ENCODE measurements at regions not wholly inside any gene's neighbourhood (a gene's known extent, or its start where the extent isn't known, plus 50 kb on each side); places are given as distances from the start of the nearest gene placed in this dataset.
A peak's percentile ranks its signal among the peaks of the same experiment; 100 is the strongest.

- no peak for DNase-seq (ENCODE audit: extremely low spot score)
- TF ChIP-seq PKNOX1 (IDR thresholded peaks at IDR 0.05) (no peak), FOXA1 (IDR thresholded peaks at IDR 0.05) (no peak), BHLHE40 (IDR thresholded peaks at IDR 0.05; ENCODE audit: borderline replicate concordance) (no peak), ZNF384 (IDR thresholded peaks at IDR 0.05) (no peak), NFRKB (IDR thresholded peaks at IDR 0.05) (no peak), ELF4 (IDR thresholded peaks at IDR 0.05) (no peak), SP1 (IDR thresholded peaks at IDR 0.05) (no peak), TARDBP (IDR thresholded peaks at IDR 0.05) (no peak), FOXM1 (IDR thresholded peaks at IDR 0.05; ENCODE audit: borderline replicate concordance) (no peak), CTBP1 (IDR thresholded peaks at IDR 0.05; ENCODE audit: borderline replicate concordance) (no peak), SUZ12 (IDR thresholded peaks at IDR 0.05) (no peak), FOXK2 (IDR thresholded peaks at IDR 0.05) (no peak)
- ChIA-PET POLR2A (no interaction called here), CTCF (no interaction called here)
Observed at GRCh38 chr10:108130575-108130974, 966.1 kb upstream of the SORCS1 start.

DNA sequence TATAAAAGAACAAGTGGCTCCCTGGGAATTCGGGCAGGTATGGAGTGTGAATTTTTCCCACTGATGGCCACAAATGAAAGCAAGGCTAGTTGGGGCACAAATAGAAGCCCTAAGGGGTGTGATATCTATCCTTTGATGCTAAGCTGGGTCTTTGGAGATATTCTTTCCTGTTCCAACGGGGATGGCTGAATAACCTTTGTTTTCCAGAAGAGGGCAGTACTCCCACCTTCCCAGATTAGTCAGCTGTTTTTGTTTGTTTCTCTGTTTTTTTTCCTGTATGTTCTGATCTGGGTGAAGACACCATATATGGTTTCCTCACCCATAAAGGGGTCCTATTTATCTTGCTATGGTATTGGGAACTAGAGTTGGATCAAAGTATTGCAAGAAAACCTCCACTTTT lies 947.7 kb upstream of the SORCS1 start:
- TF ChIP-seq CTBP1 (IDR thresholded peaks at IDR 0.05; ENCODE audit: borderline replicate concordance) (no peak), FOXA1 (IDR thresholded peaks at IDR 0.05) (no peak), HDGF (IDR thresholded peaks at IDR 0.05; ENCODE audit: borderline replicate concordance) (no peak), BHLHE40 (IDR thresholded peaks at IDR 0.05; ENCODE audit: borderline replicate concordance) (no peak), FOXM1 (IDR thresholded peaks at IDR 0.05; ENCODE audit: borderline replicate concordance) (no peak), SP1 (IDR thresholded peaks at IDR 0.05) (no peak), ARNT (IDR thresholded peaks at IDR 0.05) (no peak), TARDBP (IDR thresholded peaks at IDR 0.05) (no peak), PKNOX1 (IDR thresholded peaks at IDR 0.05) (no peak), NFRKB (IDR thresholded peaks at IDR 0.05) (no peak)
- ChIA-PET CTCF (no interaction called here), POLR2A (no interaction called here)
- DNase-seq (ENCODE audit: extremely low spot score), result peak; percentile 11

DNA sequence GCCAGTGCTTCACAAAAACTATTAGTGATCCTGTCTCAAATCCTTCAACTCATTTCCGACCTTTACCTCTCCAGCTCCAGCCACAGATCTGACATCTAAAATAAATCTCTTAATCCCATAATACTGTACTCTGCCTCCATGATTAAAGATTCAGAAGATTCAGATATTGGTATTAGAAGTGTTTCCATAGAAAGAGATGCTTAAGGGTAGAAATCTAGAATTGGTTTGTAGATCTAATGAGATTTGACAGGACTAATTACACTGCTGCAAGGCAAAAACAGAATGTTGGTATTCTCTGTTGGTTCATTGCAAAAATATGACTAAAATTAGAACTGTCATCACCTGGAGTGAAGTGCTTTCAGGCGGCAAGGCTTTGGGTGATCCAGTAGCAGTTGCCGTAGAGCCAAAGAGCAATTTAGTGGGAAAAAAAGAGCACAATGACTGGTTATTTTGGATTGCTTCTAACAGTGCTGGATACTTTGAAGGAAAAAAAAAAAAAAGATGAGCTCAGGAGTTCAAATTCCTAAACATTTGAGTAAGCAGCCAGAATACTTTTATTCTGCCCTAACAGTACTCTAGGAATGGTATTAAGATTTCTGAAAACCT lies 940.1 kb upstream of the SORCS1 start:
- ChIA-PET CTCF (no interaction called here), POLR2A (no interaction called here)
- TF ChIP-seq FOXM1 (IDR thresholded peaks at IDR 0.05; ENCODE audit: borderline replicate concordance) (no peak), SUZ12 (IDR thresholded peaks at IDR 0.05) (no peak), L3MBTL2 (conservative IDR thresholded peaks at IDR 0.05) (no peak), CTBP1 (IDR thresholded peaks at IDR 0.05; ENCODE audit: borderline replicate concordance) (no peak), BHLHE40 (IDR thresholded peaks at IDR 0.05; ENCODE audit: borderline replicate concordance) (no peak), ELF4 (IDR thresholded peaks at IDR 0.05) (no peak), ZNF384 (IDR thresholded peaks at IDR 0.05) (no peak), NFRKB (IDR thresholded peaks at IDR 0.05) (no peak), LEF1 (IDR thresholded peaks at IDR 0.05; ENCODE audit: borderline replicate concordance) (no peak), HDGF (IDR thresholded peaks at IDR 0.05; ENCODE audit: borderline replicate concordance) (no peak), FOXA1 (IDR thresholded peaks at IDR 0.05) (no peak), FOXK2 (IDR thresholded peaks at IDR 0.05) (no peak), ARNT (IDR thresholded peaks at IDR 0.05) (no peak), TARDBP (IDR thresholded peaks at IDR 0.05) (no peak), PKNOX1 (IDR thresholded peaks at IDR 0.05) (no peak), SP1 (IDR thresholded peaks at IDR 0.05) (no peak)
- DNase-seq (ENCODE audit: extremely low spot score), result no peak

DNA sequence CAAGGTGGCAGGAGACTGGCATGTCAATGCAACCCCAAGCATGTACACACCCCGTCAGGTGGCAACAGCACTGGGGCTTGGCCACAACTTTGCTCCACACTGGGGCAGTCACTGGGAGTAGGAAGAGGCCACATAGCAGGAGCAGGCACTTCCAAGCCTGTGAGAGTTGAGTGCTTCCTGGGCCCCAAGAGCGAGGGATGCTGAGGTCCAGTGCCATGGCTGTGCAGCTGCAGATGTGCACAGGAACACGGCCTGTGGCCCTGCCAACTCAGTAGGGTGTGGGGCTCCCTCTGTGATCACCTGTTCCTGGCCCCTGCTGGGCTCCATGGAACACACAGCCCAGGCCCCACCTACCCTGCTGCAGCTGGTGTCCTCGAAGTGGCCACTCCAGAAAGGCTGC lies 932.8 kb upstream of the SORCS1 start:
- CTCF ChIA-PET, result no interaction called here
- POLR2A ChIA-PET, result no interaction called here
- no peak for TF ChIP-seq LEF1 (IDR thresholded peaks at IDR 0.05; ENCODE audit: borderline replicate concordance)
- TF ChIP-seq ZNF384 (IDR thresholded peaks at IDR 0.05), result no peak
- no peak for DNase-seq (ENCODE audit: extremely low spot score)

GRCh38 chr10:108095932-108096925 lies 931.7 kb upstream of the SORCS1 start:
- ChIA-PET CTCF (no interaction called here), POLR2A (no interaction called here)
- no peak for DNase-seq (ENCODE audit: extremely low spot score)
- no peak for TF ChIP-seq FOXM1 (IDR thresholded peaks at IDR 0.05; ENCODE audit: borderline replicate concordance)
- TF ChIP-seq SP1 (IDR thresholded peaks at IDR 0.05), result no peak
- no peak for TF ChIP-seq BHLHE40 (IDR thresholded peaks at IDR 0.05; ENCODE audit: borderline replicate concordance)
- TF ChIP-seq LEF1 (IDR thresholded peaks at IDR 0.05; ENCODE audit: borderline replicate concordance), result no peak

GRCh38 chr10:108090476-108091215 lies 926.1 kb upstream of the SORCS1 start:
- DNase-seq (ENCODE audit: extremely low spot score), result no peak

More at GRCh38 chr10:108090476-108091215, 926.1 kb upstream of the SORCS1 start:
- TF ChIP-seq PKNOX1 (IDR thresholded peaks at IDR 0.05) (no peak), TARDBP (IDR thresholded peaks at IDR 0.05) (no peak), LEF1 (IDR thresholded peaks at IDR 0.05; ENCODE audit: borderline replicate concordance) (no peak), BHLHE40 (IDR thresholded peaks at IDR 0.05; ENCODE audit: borderline replicate concordance) (no peak), L3MBTL2 (conservative IDR thresholded peaks at IDR 0.05) (no peak), SUZ12 (IDR thresholded peaks at IDR 0.05) (no peak), FOXA1 (IDR thresholded peaks at IDR 0.05) (no peak), FOXM1 (IDR thresholded peaks at IDR 0.05; ENCODE audit: borderline replicate concordance) (no peak), ELF4 (IDR thresholded peaks at IDR 0.05) (no peak), CTBP1 (IDR thresholded peaks at IDR 0.05; ENCODE audit: borderline replicate concordance) (no peak), ZNF384 (IDR thresholded peaks at IDR 0.05) (no peak), HDGF (IDR thresholded peaks at IDR 0.05; ENCODE audit: borderline replicate concordance) (no peak), NFRKB (IDR thresholded peaks at IDR 0.05) (no peak), SP1 (IDR thresholded peaks at IDR 0.05) (no peak), ARNT (IDR thresholded peaks at IDR 0.05) (no peak)
- ChIA-PET CTCF (no interaction called here), POLR2A (no interaction called here)

Data from HEK293T (cell line).